ENCODE measurements at regions not wholly inside any gene's neighbourhood (a gene's known extent, or its start where the extent isn't known, plus 50 kb on each side); places are given as distances from the start of the nearest gene placed in this dataset.

- H3K4me3 ChIP-seq (ENCODE audit: low read depth, low read length) = no peak overlapping the region
- DNase-seq (ENCODE audit: low read depth) = no peak
- TF ChIP-seq CTCF (IDR thresholded peaks at IDR 0.05; ENCODE audit: low read depth, low read length, missing control alignments) = no peak
- in situ Hi-C loops (cut with HindIII; ENCODE audit: low sequenced_read_pairs) = no loop called here
Measured at GRCh38 chr13:55990631-55991030, 1150.1 kb upstream of the PRR20A start.

- H3K4me3 ChIP-seq (ENCODE audit: low read depth, low read length) = no peak overlapping the region
- no peak for TF ChIP-seq CTCF (IDR thresholded peaks at IDR 0.05; ENCODE audit: low read depth, low read length, missing control alignments)
- no peak for DNase-seq (ENCODE audit: low read depth)
- in situ Hi-C loops (cut with HindIII; ENCODE audit: low sequenced_read_pairs) = no loop called here
Measured at GRCh38 chr13:55991666-55992065, 1149.1 kb upstream of the PRR20A start.

GRCh38 chr13:55992145-55992544 lies 1148.6 kb upstream of the PRR20A start:
- TF ChIP-seq CTCF (IDR thresholded peaks at IDR 0.05; ENCODE audit: low read depth, low read length, missing control alignments) = no peak
- no peak for DNase-seq (ENCODE audit: low read depth)
- in situ Hi-C loops (cut with HindIII; ENCODE audit: low sequenced_read_pairs) = no loop called here
- no peak overlapping the region for H3K4me3 ChIP-seq (ENCODE audit: low read depth, low read length)

- H3K4me3 ChIP-seq (ENCODE audit: low read depth, low read length) = no peak overlapping the region
- in situ Hi-C loops (cut with HindIII; ENCODE audit: low sequenced_read_pairs) = no loop called here
- DNase-seq (ENCODE audit: low read depth) = no peak
- TF ChIP-seq CTCF (IDR thresholded peaks at IDR 0.05; ENCODE audit: low read depth, low read length, missing control alignments) = no peak
Measured at GRCh38 chr13:55999709-56000108, 1141.0 kb upstream of the PRR20A start.

GRCh38 chr13:56009418-56009817 lies 1131.3 kb upstream of the PRR20A start:
- in situ Hi-C loops (cut with HindIII; ENCODE audit: low sequenced_read_pairs) = no loop called here
- DNase-seq (ENCODE audit: low read depth) = no peak
- TF ChIP-seq CTCF (IDR thresholded peaks at IDR 0.05; ENCODE audit: low read depth, low read length, missing control alignments) = no peak

GRCh38 chr13:56012644-56013043 lies 1128.1 kb upstream of the PRR20A start:
- in situ Hi-C loops (cut with HindIII; ENCODE audit: low sequenced_read_pairs) = no loop called here
- no peak for DNase-seq (ENCODE audit: low read depth)
- TF ChIP-seq CTCF (IDR thresholded peaks at IDR 0.05; ENCODE audit: low read depth, low read length, missing control alignments) = no peak
- no peak overlapping the region for H3K4me3 ChIP-seq (ENCODE audit: low read depth, low read length)

More at GRCh38 chr13:56009418-56009817, 1131.3 kb upstream of the PRR20A start:
- H3K4me3 ChIP-seq (ENCODE audit: low read depth, low read length) = no peak overlapping the region

- DNase-seq (ENCODE audit: low read depth) = no peak
- no peak for TF ChIP-seq CTCF (IDR thresholded peaks at IDR 0.05; ENCODE audit: low read depth, low read length, missing control alignments)
- H3K4me3 ChIP-seq (ENCODE audit: low read depth, low read length) = no peak overlapping the region
- in situ Hi-C loops (cut with HindIII; ENCODE audit: low sequenced_read_pairs) = no loop called here
Measured at GRCh38 chr13:56015919-56016318, 1124.8 kb upstream of the PRR20A start.
